Testis (tissue), 2 donors: ENCODE measurements at regions not wholly inside any gene's neighbourhood (a gene's known extent, or its start where the extent isn't known, plus 50 kb on each side); places are given as distances from the start of the nearest gene placed in this dataset.

Experiments used
- DNase-seq: peaks from one replicate; pipeline ENCODE4 v3.0.0-alpha.2; 2019
- H3K27ac ChIP-seq, 2 donors: fragments of 200-600 bp; sonication (generic); one replicate each; pipeline ENCODE4 v1.5.1; 2019
- H3K27me3 ChIP-seq: fragments of 200-600 bp; sonication (generic); one replicate; pipeline ENCODE4 v1.5.1; 2019
- H3K36me3 ChIP-seq: fragments of 200-600 bp; sonication (generic); one replicate; pipeline ENCODE4 v1.5.1; 2017; ENCODE audit warnings: low read depth; ENCODE audit errors: missing control alignments
- H3K4me1 ChIP-seq: fragments of 200-600 bp; sonication (generic); one replicate; pipeline ENCODE4 v1.5.1; 2019
- H3K4me3 ChIP-seq, 2 donors: fragments of 200-600 bp; sonication (generic); one replicate each; pipeline ENCODE4 v1.5.1; 2017 to 2019
- H3K9me3 ChIP-seq: fragments of 200-600 bp; sonication (generic); one replicate; pipeline ENCODE4 v1.5.1; 2017
- POLR2A ChIP-seq: fragments of 450-650 bp; IDR thresholded peaks from one replicate; pipeline ENCODE4 v1.6.1; 2017; ENCODE audit warnings: antibody characterized with exemption, mild to moderate bottlenecking, moderate library complexity
- WGBS, 2 donors: methylation state at CpG; one replicate each; pipeline ENCODE4 v1.1.5; 2018; 5-methylcytosine and 5-hydroxymethylcytosine counted together
- intact Hi-C: fragments of 100-400 bp; cut with DNase I; formaldehyde crosslinking; loops from one replicate; pipeline ENCODE4 v1.15.1; 2023; ENCODE audit warnings: low total_unique reads
- TF ChIP-seq, protein P1 (sequence below), 3 experiments: fragments of 450-650 bp in 2 of 3; fragments of 200-600 bp in 1 of 3; sonication (generic) in 1 of 3; IDR thresholded peaks; one replicate each; pipeline ENCODE4 v1.5.1; 2016 to 2019; ENCODE audit warnings: antibody characterized with exemption in 3 of 3, mild to moderate bottlenecking in 2 of 3, moderate library complexity in 1 of 3

DNA sequence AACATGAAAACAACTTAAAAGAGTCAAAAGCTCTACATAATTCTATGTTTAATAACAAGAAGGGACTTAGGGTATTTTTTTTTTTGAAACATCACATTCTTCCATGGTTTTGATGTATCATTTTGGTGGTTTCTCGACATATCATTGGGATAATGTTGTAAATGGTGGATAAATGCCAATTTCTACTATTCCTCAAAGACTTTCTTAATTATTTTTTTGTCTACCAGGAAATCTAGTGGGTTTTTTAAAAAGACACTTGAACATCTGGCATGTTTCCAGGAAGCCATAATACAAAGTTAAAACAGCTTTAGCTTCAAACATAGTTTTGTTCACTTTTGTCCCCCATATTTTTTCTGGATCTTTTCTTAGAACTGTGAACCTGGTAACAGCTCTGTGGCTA, 200.4 kb downstream of the DKK1 start:
- no peak for DNase-seq
- WGBS, 2 donors: 60 to 81% methylated on average over 1 of the region's 1 CpG
- no peaks in the 10 kb centered on the region for H3K27me3 ChIP-seq
- no peak overlapping the region for H3K27ac ChIP-seq
- no peaks in the 10 kb centered on the region for H3K36me3 ChIP-seq
- intact Hi-C loops: no loop called here
- H3K9me3 ChIP-seq: no peaks in the 10 kb centered on the region
- TF ChIP-seq, protein P1, sequence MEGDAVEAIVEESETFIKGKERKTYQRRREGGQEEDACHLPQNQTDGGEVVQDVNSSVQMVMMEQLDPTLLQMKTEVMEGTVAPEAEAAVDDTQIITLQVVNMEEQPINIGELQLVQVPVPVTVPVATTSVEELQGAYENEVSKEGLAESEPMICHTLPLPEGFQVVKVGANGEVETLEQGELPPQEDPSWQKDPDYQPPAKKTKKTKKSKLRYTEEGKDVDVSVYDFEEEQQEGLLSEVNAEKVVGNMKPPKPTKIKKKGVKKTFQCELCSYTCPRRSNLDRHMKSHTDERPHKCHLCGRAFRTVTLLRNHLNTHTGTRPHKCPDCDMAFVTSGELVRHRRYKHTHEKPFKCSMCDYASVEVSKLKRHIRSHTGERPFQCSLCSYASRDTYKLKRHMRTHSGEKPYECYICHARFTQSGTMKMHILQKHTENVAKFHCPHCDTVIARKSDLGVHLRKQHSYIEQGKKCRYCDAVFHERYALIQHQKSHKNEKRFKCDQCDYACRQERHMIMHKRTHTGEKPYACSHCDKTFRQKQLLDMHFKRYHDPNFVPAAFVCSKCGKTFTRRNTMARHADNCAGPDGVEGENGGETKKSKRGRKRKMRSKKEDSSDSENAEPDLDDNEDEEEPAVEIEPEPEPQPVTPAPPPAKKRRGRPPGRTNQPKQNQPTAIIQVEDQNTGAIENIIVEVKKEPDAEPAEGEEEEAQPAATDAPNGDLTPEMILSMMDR (IDR thresholded peaks at IDR 0.05): no peak
- TF ChIP-seq POLR2A: no peak
- H3K4me3 ChIP-seq: no peak overlapping the region
- no peaks in the 10 kb centered on the region for H3K4me1 ChIP-seq

DNA sequence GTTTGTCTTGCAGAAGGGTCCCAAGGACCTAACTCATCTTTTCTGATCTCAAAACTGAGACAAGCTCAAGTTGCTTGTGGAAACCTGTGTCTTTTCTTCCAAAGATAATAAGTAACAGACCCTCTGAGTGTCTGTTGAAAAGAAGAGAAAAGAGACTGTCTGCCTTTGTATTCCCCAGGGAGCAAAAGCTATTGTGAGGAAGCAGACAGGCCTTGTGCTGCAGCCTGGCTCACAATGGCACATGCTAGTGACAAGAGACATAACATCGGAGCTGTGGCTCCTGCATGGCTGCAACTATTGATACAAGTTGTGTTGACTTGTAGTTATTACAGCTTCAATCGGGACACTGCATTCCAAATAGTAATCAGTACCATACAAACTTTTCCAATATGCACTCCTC, 202.9 kb downstream of the DKK1 start:
- Histone ChIP-seq H3K27ac (no peak overlapping the region), H3K4me1 (no peaks in the 10 kb centered on the region), H3K36me3 (no peaks in the 10 kb centered on the region), H3K9me3 (no peaks in the 10 kb centered on the region), H3K4me3 (no peak overlapping the region), H3K27me3 (no peaks in the 10 kb centered on the region)
- DNase-seq: no peak
- WGBS, 2 donors: 40 to 67% methylated on average over 2 of the region's 2 CpGs
- intact Hi-C loops: no loop called here
- TF ChIP-seq POLR2A: no peak
- TF ChIP-seq, protein P1 (IDR thresholded peaks at IDR 0.05): no peak

DNA sequence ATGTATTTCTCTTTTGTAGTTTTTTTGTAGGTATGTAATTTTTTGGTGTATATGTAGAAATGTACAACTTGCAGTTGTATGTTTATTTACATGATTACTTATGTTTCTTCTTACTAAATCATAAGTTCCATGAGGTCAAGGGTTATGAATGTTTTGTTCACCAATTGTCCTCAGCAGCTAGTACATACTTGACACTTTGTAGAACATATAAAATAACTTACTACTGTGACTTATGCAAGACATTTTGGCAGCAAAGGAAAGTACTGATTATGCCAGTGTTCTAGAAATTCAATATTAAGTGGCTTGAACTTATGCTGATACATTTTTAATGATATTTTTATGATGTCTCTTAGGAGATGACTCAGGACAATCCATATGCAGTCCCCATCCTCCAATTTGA, 209.6 kb downstream of the DKK1 start:
- no peaks in the 10 kb centered on the region for H3K27me3 ChIP-seq
- no peak overlapping the region for H3K4me3 ChIP-seq
- intact Hi-C loops: no loop called here
- H3K27ac ChIP-seq: no peak overlapping the region
- H3K9me3 ChIP-seq: no peaks in the 10 kb centered on the region
- TF ChIP-seq, protein P1 (IDR thresholded peaks at IDR 0.05): no peak
- TF ChIP-seq POLR2A: no peak
- H3K36me3 ChIP-seq: no peaks in the 10 kb centered on the region
- no peak for DNase-seq
- no peaks in the 10 kb centered on the region for H3K4me1 ChIP-seq

DNA sequence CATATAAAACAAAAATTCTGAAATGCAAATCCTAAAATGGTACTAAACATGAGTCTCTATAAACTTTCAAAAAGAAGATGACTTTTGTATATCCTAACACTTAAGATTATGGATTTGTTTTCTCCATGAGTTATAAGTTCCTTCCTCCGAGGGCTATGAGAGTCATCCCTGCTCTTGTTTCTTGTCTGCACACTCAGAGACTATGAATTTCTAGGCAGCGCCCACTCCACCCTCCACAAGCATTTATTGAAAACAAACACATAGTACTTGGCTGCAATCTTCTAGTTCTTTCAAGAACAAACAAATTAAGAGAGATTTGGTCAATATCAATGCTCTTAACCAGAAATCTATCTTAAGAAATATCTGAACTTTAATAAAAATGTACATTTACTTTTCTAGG, 211.7 kb downstream of the DKK1 start:
- intact Hi-C loops: no loop called here
- Histone ChIP-seq H3K4me3 (no peak overlapping the region), H3K36me3 (no peaks in the 10 kb centered on the region)

DNA sequence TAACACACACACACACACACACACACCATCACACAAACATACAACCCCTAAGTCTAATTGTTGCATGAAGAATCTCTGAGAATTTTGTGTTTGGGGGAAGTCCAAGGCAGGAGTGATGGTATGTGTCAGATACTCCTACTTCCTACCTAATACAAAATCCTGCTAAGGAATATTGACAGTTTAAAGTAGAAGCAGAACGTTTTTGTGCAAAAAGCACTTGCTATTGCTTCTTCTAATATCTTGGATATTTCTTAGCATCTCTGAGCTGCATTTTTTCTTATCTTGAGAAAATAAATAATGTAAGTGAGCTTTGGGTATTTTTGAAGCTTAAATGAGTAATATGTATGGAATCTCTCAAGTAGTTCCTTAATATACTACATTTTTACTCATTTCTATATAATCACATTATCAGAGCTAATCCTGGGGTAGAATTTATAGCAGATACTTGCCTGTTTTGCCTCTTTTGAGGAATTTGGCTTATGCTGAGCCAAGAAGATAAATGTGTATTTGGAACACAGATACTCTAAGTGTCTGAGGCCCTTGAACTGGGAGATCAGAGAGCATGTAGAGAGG, 212.3 kb downstream of the DKK1 start:
- Histone ChIP-seq H3K27me3 (no peaks in the 10 kb centered on the region), H3K4me1 (no peaks in the 10 kb centered on the region), H3K9me3 (no peaks in the 10 kb centered on the region), H3K4me3 (no peak overlapping the region), H3K36me3 (no peaks in the 10 kb centered on the region), H3K27ac (no peak overlapping the region)
- intact Hi-C loops: no loop called here
- DNase-seq: no peak
- WGBS, 2 donors: 23 to 24% methylated on average over 1 of the region's 1 CpG
- TF ChIP-seq, protein P1 (IDR thresholded peaks at IDR 0.05): no peak
- no peak for TF ChIP-seq POLR2A

More for the DNA sequence above, 211.7 kb downstream of the DKK1 start:
- 56 to 69% methylated on average over 2 of the region's 2 CpGs for WGBS, 2 donors
- no peaks in the 10 kb centered on the region for H3K27me3 ChIP-seq
- DNase-seq: no peak
- no peak for TF ChIP-seq POLR2A
- TF ChIP-seq, protein P1 (IDR thresholded peaks at IDR 0.05): no peak
- no peak overlapping the region for H3K27ac ChIP-seq
- no peaks in the 10 kb centered on the region for H3K4me1 ChIP-seq
- H3K9me3 ChIP-seq: no peaks in the 10 kb centered on the region
